Activated T-cell treated with anti-CD3 and anti-CD28 coated beads, Interleukin-2, amount 50 U/mL, for 4 hours (primary cell): ENCODE measurements at regions not wholly inside any gene's neighbourhood (a gene's known extent, or its start where the extent isn't known, plus 50 kb on each side); places are given as distances from the start of the nearest gene placed in this dataset.
A peak's percentile ranks its signal among the peaks of the same experiment; 100 is the strongest.
"Not testable (repeated sequence)": the region's sequence is repeated elsewhere in the genome, so short reads cannot be mapped to it uniquely, and the experiment has no call there.

ENCODE experiments used
- ATAC-seq, 2 donors: fragments of 200-7000 bp; cut with Tn5 transposase; one replicate each; pipeline ENCODE4 v1.10.0; 2021
- DNase-seq: peaks from one replicate; pipeline ENCODE4 v3.0.0-alpha.2; 2020
- H3K27me3 Mint-ChIP-seq: one replicate; pipeline ENCODE4 v1.8.0; 2021; ENCODE audit warnings: low read depth, mixed read lengths
- H3K36me3 Mint-ChIP-seq: one replicate; pipeline ENCODE4 v1.8.0; 2022; ENCODE audit warnings: mixed read lengths; ENCODE audit not compliant: insufficient read depth
- H3K4me1 Mint-ChIP-seq: one replicate; pipeline ENCODE4 v1.8.0; 2021; ENCODE audit warnings: low read depth, mixed read lengths
- H3K4me3 Mint-ChIP-seq: one replicate; pipeline ENCODE4 v1.8.0; 2021; ENCODE audit warnings: mild to moderate bottlenecking, moderate library complexity, mixed read lengths
- H3K9me3 Mint-ChIP-seq: one replicate; pipeline ENCODE4 v1.8.0; 2021; ENCODE audit warnings: mixed read lengths

DNA sequence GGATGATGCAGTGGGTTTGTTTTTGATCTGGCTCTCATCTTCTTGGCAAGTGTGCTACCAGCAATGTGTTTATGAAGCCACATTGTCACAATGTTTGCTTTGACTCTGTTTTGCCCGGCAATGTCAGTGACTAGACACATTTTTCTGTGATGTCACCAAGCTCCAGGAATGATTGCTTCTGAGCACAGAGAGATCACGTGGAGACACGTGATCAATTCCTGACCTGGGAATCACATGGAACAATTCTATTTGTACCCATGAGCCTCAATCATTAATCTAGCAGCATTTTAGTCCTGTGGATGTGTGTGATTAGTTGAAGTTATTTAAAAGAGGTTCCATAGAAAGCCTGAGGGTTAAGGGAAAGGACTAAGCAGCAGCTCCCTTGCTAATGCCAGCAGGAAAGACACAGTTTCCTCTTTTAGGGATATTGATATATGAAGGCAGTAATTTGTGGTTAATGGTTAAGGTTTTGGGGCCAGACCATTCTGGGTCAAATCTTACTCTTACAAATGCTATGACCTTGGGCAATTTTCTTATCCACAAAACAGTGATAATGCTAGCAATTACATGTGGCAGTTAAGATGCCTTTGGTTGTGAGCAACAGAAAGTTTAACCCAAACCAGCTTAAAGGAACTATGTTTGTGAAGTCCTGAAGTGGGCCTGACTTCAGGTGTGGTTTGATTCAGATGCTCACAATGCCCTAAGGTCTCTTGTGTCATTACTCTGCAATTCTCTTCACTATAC is 59.0 kb downstream of the FASLG start:
- H3K4me3 Mint-ChIP-seq: no peak overlapping the region
- no peaks in the 10 kb centered on the region for H3K9me3 Mint-ChIP-seq
- H3K36me3 Mint-ChIP-seq: no peaks in the 10 kb centered on the region
- ATAC-seq (no peak), DNase-seq (no peak)
- H3K27me3 Mint-ChIP-seq: no peaks in the 10 kb centered on the region
- H3K4me1 Mint-ChIP-seq: peaks cover 37% of the 10 kb centered on the region

DNA sequence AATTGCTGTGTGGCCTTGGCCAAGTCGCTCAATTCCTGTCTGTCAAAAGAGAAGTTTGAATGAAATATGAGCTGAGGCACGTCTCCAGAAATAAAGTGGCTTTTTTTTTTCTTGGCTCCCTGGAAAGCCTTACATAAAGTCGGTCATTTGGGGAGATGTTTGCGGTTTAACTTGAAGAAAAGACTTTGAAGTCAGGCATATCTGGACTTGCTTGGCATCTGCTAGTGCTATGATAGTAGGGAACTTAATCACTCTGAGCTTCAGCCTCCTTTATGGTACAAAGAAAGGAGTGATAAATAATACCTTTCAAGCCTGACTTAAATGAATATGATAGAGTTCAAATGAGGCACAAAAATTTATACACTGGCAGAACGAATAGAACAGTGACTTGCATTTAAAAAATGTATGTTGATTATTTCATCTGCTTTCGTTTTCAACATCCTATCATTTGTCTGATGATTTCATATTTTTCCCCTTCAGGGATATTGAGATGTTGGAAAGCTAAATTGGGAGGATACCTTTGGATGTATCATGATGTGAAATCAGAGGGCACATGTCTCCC is 60.2 kb downstream of the FASLG start:
- ATAC-seq: no peak
- no peak for DNase-seq
- H3K36me3 Mint-ChIP-seq: no peaks in the 10 kb centered on the region
- no peaks in the 10 kb centered on the region for H3K27me3 Mint-ChIP-seq
- peaks cover 35% of the 10 kb centered on the region for H3K4me1 Mint-ChIP-seq
- no peak overlapping the region for H3K4me3 Mint-ChIP-seq
- no peaks in the 10 kb centered on the region for H3K9me3 Mint-ChIP-seq

DNA sequence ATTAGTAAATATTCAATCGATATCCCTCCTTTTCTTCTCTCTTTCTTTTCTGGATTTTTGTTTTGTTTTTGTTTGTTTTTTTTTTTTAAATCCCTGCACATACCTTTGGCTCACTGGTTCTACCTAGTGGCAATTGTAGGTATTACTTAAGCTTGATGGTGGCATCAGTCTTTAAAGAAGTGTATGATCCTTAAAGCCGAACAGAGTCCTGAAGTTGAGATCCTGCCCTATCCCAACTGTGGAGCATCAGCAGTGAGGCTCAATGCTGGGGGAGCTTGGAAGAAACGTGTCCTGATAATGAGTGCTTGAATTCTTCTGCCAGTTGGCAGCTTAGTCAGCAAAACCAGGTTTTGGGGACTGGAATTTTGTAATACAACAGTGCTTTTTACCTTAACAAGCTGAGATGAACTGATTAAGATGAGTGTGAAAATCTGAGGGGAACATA is 60.8 kb downstream of the FASLG start:
- ATAC-seq (no peak), DNase-seq (no peak)
- Mint-ChIP-seq H3K4me3 (no peak overlapping the region), H3K9me3 (no peaks in the 10 kb centered on the region), H3K27me3 (no peaks in the 10 kb centered on the region), H3K36me3 (no peaks in the 10 kb centered on the region), H3K4me1 (peaks cover 39% of the 10 kb centered on the region)

- Mint-ChIP-seq H3K27me3 (no peaks in the 10 kb centered on the region), H3K9me3 (no peaks in the 10 kb centered on the region), H3K4me3 (no peak overlapping the region), H3K36me3 (no peaks in the 10 kb centered on the region), H3K4me1 (peaks cover 44% of the 10 kb centered on the region)
- DNase-seq (no peak), ATAC-seq (no peak)
Measured at GRCh38 chr1:172720339-172720738, 61.4 kb downstream of the FASLG start.

- Mint-ChIP-seq H3K9me3 (peaks cover 5% of the 10 kb centered on the region), H3K36me3 (no peaks in the 10 kb centered on the region), H3K4me3 (no peak overlapping the region), H3K27me3 (no peaks in the 10 kb centered on the region), H3K4me1 (peaks cover 32% of the 10 kb centered on the region)
- no peak for ATAC-seq
- no peak for DNase-seq
Measured at GRCh38 chr1:172723251-172723650, 64.3 kb downstream of the FASLG start.

DNA sequence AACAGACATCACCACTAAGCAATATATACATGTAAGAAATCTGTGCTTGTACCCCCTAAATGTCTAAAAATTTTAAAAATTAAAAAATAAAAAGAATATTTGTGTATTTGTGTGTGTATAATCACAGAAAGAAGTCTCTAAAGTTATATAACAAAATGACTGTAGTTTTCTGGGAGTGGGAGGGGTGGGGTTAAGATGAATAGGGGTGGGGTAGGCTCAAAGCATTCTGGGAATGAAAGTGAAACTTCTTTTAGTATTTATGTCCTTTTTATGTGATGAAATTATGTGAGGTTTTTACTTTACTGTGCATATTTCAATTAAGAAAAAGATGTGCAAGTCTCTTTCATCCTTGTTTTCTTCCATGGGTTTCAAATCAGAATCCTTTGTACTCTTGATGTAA is 65.3 kb downstream of the FASLG start:
- H3K9me3 Mint-ChIP-seq: peaks cover 9% of the 10 kb centered on the region
- H3K36me3 Mint-ChIP-seq: no peaks in the 10 kb centered on the region
- no peak overlapping the region for H3K4me3 Mint-ChIP-seq
- DNase-seq (no peak), ATAC-seq (no peak)
- peaks cover 26% of the 10 kb centered on the region for H3K4me1 Mint-ChIP-seq
- no peaks in the 10 kb centered on the region for H3K27me3 Mint-ChIP-seq

DNA sequence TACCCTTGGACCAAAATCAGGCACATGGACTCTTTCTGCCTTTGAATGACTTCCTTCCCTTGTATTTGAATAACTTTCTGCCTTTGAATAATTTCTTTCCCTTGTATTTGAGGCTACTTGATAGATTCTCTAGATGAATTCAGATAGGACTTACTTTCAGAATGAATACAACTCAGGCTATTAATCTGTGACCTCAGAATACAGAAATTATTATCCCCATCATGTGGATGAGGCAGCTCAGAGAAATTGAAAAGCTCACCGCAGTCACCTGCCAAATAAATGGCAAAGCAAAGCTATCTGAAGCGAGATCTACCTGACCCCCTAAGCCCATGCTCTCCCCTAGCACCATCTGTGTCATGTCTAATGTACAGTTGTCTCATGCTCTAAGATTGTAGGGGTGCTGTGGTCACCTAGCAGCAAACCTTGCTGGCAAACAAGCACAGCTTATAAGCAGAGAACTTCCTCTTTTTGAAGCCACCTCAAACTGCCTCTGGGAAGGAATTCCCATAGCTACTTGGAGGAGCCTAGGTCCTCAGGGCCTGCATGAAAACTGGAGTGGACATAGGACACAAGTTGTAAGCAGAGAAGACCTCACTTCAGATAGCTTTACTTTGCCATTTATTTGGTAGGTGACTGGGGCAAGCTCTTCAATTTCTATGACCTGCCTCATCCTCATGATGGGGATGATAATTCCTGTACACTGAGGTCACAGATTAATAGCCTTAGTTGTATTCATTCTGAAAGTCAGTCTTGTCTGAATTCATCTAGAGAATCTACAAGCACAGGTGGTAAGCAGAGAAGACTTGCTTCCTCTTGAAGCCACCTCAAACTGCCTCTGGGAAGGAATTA is 66.1 kb downstream of the FASLG start:
- Mint-ChIP-seq H3K36me3 (no peaks in the 10 kb centered on the region), H3K27me3 (no peaks in the 10 kb centered on the region), H3K9me3 (peaks cover 13% of the 10 kb centered on the region), H3K4me1 (peaks cover 21% of the 10 kb centered on the region), H3K4me3 (no peak overlapping the region)
- DNase-seq (no peak), ATAC-seq (no peak)

- Mint-ChIP-seq H3K9me3 (peaks cover 13% of the 10 kb centered on the region), H3K36me3 (no peaks in the 10 kb centered on the region)
- no peak for ATAC-seq
Measured at GRCh38 chr1:172726740-172727139, 67.8 kb downstream of the FASLG start.

GRCh38 chr1:172727275-172727857 is 68.5 kb downstream of the FASLG start:
- Mint-ChIP-seq H3K27me3 (no peaks in the 10 kb centered on the region), H3K4me1 (peaks cover 21% of the 10 kb centered on the region), H3K36me3 (no peaks in the 10 kb centered on the region), H3K4me3 (no peak overlapping the region), H3K9me3 (peaks cover 13% of the 10 kb centered on the region)
- ATAC-seq: no peak
- no peak for DNase-seq

More at GRCh38 chr1:172726740-172727139, 67.8 kb downstream of the FASLG start:
- H3K4me3 Mint-ChIP-seq: no peak overlapping the region
- DNase-seq: no peak
- H3K27me3 Mint-ChIP-seq: no peaks in the 10 kb centered on the region
- peaks cover 21% of the 10 kb centered on the region for H3K4me1 Mint-ChIP-seq

- peak; percentile 94 to 97 for ATAC-seq
- peak; percentile 31 for DNase-seq
- no peaks in the 10 kb centered on the region for H3K27me3 Mint-ChIP-seq
- H3K36me3 Mint-ChIP-seq: no peaks in the 10 kb centered on the region
- no peak overlapping the region for H3K4me3 Mint-ChIP-seq
- H3K4me1 Mint-ChIP-seq: peaks cover 21% of the 10 kb centered on the region
- peaks cover 13% of the 10 kb centered on the region for H3K9me3 Mint-ChIP-seq
Measured at GRCh38 chr1:172727956-172728603, 69.2 kb downstream of the FASLG start.

DNA sequence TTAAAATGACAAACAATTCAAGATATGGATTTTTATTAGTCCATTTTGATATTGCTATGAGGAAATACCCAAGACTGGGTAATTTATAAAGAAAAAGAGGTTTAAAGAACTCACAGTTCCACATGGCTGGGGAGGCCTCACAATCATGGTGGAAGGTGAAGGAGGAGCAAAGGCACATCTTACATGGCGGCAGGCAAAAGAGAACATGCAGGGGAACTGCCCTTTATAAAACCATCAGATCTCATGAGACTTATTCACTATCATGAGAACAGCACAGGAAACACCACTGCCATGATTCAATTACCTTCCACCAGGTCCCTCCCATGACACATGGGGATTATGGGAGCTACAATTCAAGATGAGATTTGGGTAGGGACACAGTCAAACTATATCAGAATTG is 69.8 kb downstream of the FASLG start:
- H3K4me1 Mint-ChIP-seq: peaks cover 21% of the 10 kb centered on the region
- not testable (repeated sequence) for H3K36me3 Mint-ChIP-seq, DNase-seq, H3K27me3 Mint-ChIP-seq, H3K4me3 Mint-ChIP-seq, ATAC-seq
- H3K9me3 Mint-ChIP-seq: peaks cover 13% of the 10 kb centered on the region

GRCh38 chr1:172732427-172732826 is 73.5 kb downstream of the FASLG start:
- no peaks in the 10 kb centered on the region for H3K27me3 Mint-ChIP-seq
- DNase-seq (no peak), ATAC-seq (no peak)
- H3K4me3 Mint-ChIP-seq: no peak overlapping the region
- H3K4me1 Mint-ChIP-seq: peaks cover 4% of the 10 kb centered on the region
- H3K9me3 Mint-ChIP-seq: peaks cover 13% of the 10 kb centered on the region
- H3K36me3 Mint-ChIP-seq: no peaks in the 10 kb centered on the region

DNA sequence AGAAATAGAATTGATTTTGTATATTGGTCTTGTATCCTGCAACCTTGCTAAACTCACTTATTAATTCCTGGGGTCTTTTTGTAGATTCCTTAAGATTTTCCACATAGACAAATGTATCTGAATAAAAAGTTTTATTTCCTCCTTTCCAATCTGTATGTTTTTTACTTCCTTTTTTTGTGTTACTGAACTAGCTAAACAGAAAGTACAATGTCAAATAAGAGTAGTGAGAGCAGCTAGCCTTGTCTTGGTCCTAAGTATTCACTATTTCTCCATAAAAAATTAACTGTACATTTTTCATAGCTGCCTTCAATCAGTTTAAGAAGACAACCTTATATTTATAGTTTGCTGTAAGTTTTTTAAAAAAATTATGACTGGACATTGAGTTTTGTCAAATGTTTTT is 74.9 kb downstream of the FASLG start:
- peaks cover 1% of the 10 kb centered on the region for H3K4me1 Mint-ChIP-seq
- no peaks in the 10 kb centered on the region for H3K27me3 Mint-ChIP-seq
- no peak overlapping the region for H3K4me3 Mint-ChIP-seq
- DNase-seq: no peak
- H3K36me3 Mint-ChIP-seq: no peaks in the 10 kb centered on the region
- peaks cover 4% of the 10 kb centered on the region for H3K9me3 Mint-ChIP-seq
- ATAC-seq: no peak

DNA sequence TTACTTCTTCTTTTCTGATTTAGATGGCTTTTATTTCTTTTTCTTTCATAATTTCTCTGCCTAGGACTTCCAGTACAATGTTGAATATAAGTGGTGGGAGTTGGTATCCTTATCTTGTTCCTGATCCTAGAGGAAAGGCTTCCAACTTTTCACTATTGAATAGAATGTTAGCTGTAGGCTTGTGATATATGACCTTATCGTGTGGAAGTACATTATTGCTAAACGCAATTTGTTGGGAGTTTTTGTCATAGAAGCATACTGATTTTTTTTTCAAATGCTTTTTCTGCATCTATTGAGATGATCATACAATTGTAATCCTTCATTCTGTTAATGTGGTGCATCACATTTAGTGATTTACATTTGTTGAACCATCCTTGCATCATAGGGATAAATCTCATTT is 79.5 kb downstream of the FASLG start:
- peaks cover under 1% of the 10 kb centered on the region for H3K27me3 Mint-ChIP-seq
- peaks cover 7% of the 10 kb centered on the region for H3K4me1 Mint-ChIP-seq

More for the DNA sequence above, 79.5 kb downstream of the FASLG start:
- Mint-ChIP-seq H3K4me3 (no peak overlapping the region), H3K36me3 (no peaks in the 10 kb centered on the region), H3K9me3 (no peaks in the 10 kb centered on the region)
- DNase-seq (no peak), ATAC-seq (no peak)
